Colonic mucosa (tissue), 4 donors: ENCODE measurements at regions not wholly inside any gene's neighbourhood (a gene's known extent, or its start where the extent isn't known, plus 50 kb on each side); places are given as distances from the start of the nearest gene placed in this dataset.
A peak's percentile ranks its signal among the peaks of the same experiment; 100 is the strongest.

Source experiments
- DNase-seq: peaks from one replicate; pipeline ENCODE4 v3.0.0-alpha.2; 2020
- H3K27ac ChIP-seq: fragments of 200-600 bp; one replicate; pipeline ENCODE4 v1.8.0; 2021
- H3K27me3 ChIP-seq: fragments of 200-600 bp; one replicate; pipeline ENCODE4 v1.8.0; 2021
- H3K36me3 ChIP-seq: fragments of 200-600 bp; one replicate; pipeline ENCODE4 v1.8.0; 2021
- H3K4me1 ChIP-seq: fragments of 200-600 bp; one replicate; pipeline ENCODE4 v1.8.0; 2021; ENCODE audit warnings: mild to moderate bottlenecking
- H3K4me3 ChIP-seq: fragments of 200-600 bp; one replicate; pipeline ENCODE4 v1.8.0; 2021
- H3K9ac ChIP-seq, 2 donors: one replicate each; pipeline ENCODE4 v1.7.0; 2013; ENCODE audit warnings: control low read depth in 2 of 2, low read depth in 2 of 2, low read length in 2 of 2
- H3K9me3 ChIP-seq: fragments of 200-600 bp; one replicate; pipeline ENCODE4 v1.8.0; 2021
- CTCF ChIP-seq: fragments of 200-600 bp; IDR thresholded peaks from one replicate; pipeline ENCODE4 v1.8.0; 2022; ENCODE audit warnings: antibody characterized with exemption, mild to moderate bottlenecking
- intact Hi-C: fragments of 100-400 bp; cut with DNase I; formaldehyde crosslinking; loops from one replicate; pipeline ENCODE4 v1.14.1; 2022
- donor health status: healthy.
- donor health status: DM: no; HTN: no; CAD: no.
- donor health status: DM: no; HTN: no; CAD: no.

- Histone ChIP-seq H3K4me1 (no peaks in the 10 kb centered on the region), H3K27ac (no peak overlapping the region), H3K4me3 (no peak overlapping the region), H3K36me3 (no peaks in the 10 kb centered on the region), H3K9me3 (no peaks in the 10 kb centered on the region), H3K27me3 (no peaks in the 10 kb centered on the region), H3K9ac (no peak overlapping the region)
- intact Hi-C loops = no loop called here
- no peak for TF ChIP-seq CTCF
- peak; percentile 12 for DNase-seq
These were observed 119.4 kb downstream of the TWIST2 start for GRCh38 chr2:238967031-238967977.

- DNase-seq = peak; percentile 12
- no peak overlapping the region for H3K9ac ChIP-seq
- no peak overlapping the region for H3K27ac ChIP-seq
- intact Hi-C loops = no loop called here
- H3K9me3 ChIP-seq = no peaks in the 10 kb centered on the region
- H3K4me1 ChIP-seq = no peaks in the 10 kb centered on the region
- H3K27me3 ChIP-seq = no peaks in the 10 kb centered on the region
- no peaks in the 10 kb centered on the region for H3K36me3 ChIP-seq
- no peak for TF ChIP-seq CTCF
- no peak overlapping the region for H3K4me3 ChIP-seq
These were observed 120.1 kb downstream of the TWIST2 start for GRCh38 chr2:238967978-238968360.

- Histone ChIP-seq H3K9me3 (no peaks in the 10 kb centered on the region), H3K9ac (no peak overlapping the region), H3K4me1 (no peaks in the 10 kb centered on the region), H3K36me3 (no peaks in the 10 kb centered on the region), H3K27me3 (no peaks in the 10 kb centered on the region), H3K4me3 (no peak overlapping the region), H3K27ac (no peak overlapping the region)
- no peak for TF ChIP-seq CTCF
- DNase-seq = peak; percentile 15
- intact Hi-C loops = no loop called here
These were observed 120.9 kb downstream of the TWIST2 start for GRCh38 chr2:238968616-238969384.

GRCh38 chr2:238969857-238970256, 122.0 kb downstream of the TWIST2 start:
- no peak for DNase-seq

More at GRCh38 chr2:238969857-238970256, 122.0 kb downstream of the TWIST2 start:
- TF ChIP-seq CTCF = no peak
- Histone ChIP-seq H3K9me3 (no peaks in the 10 kb centered on the region), H3K9ac (no peak overlapping the region), H3K4me3 (no peak overlapping the region), H3K27ac (no peak overlapping the region), H3K27me3 (no peaks in the 10 kb centered on the region), H3K4me1 (no peaks in the 10 kb centered on the region), H3K36me3 (no peaks in the 10 kb centered on the region)
- intact Hi-C loops = no loop called here
